H1 (cell line): ENCODE measurements at regions not wholly inside any gene's neighbourhood (a gene's known extent, or its start where the extent isn't known, plus 50 kb on each side); places are given as distances from the start of the nearest gene placed in this dataset.

Experiments
- CTCF ChIA-PET: fragments of 300-600 bp; sonication (Branson Sonifier 250); formaldehyde crosslinking; loops from one replicate; lab custom pipeline; 2021; ENCODE audit not compliant: partially characterized antibody; lab: Charles Lee
- POLR2A ChIA-PET: fragments of 300-600 bp; sonication (Branson Sonifier 250); formaldehyde crosslinking; loops from one replicate; lab custom pipeline; 2021; ENCODE audit warnings: inconsistent platforms; ENCODE audit not compliant: partially characterized antibody; lab: Charles Lee
- DNase-seq, 2 experiments: peaks; one replicate each; pipeline versions ENCODE4 v3.0.0 to v3.0.0-alpha.2; 2010 to 2022; ENCODE audit warnings: low spot score in 2 of 2, low read depth in 1 of 2, mixed read lengths in 1 of 2
- FAIRE-seq: peaks from 2 replicates; lab custom pipeline; 2011; peaks lifted over from hg19 to GRCh38; lab: Jason Lieb, UNC
- H2AFZ ChIP-seq: 2 replicates; pipeline ENCODE4 v1.8.1; 2012; ENCODE audit warnings: low read length, inconsistent platforms
- H2AK5ac ChIP-seq: 2 replicates; pipeline ENCODE4 v1.6.1; 2013; ENCODE audit warnings: low read depth, low read length
- H2BK120ac ChIP-seq: replicated peaks from 2 replicates; pipeline ENCODE3; 2013; ENCODE audit warnings: low read depth, low read length, inconsistent platforms
- H2BK12ac ChIP-seq: 2 replicates; pipeline ENCODE4 v1.6.1; 2013; ENCODE audit warnings: low read depth, low read length
- H2BK15ac ChIP-seq: 2 replicates; pipeline ENCODE4 v1.6.1; 2013; ENCODE audit warnings: low read length
- H2BK20ac ChIP-seq: 2 replicates; pipeline ENCODE4 v1.6.1; 2013; ENCODE audit warnings: low read length
- H2BK5ac ChIP-seq: 2 replicates; pipeline ENCODE4 v1.6.1; 2013; ENCODE audit warnings: low read depth, low read length
- H3K14ac ChIP-seq: 2 replicates; pipeline ENCODE4 v1.6.1; 2013; ENCODE audit warnings: inconsistent platforms; ENCODE audit not compliant: insufficient read length
- H3K18ac ChIP-seq: 2 replicates; pipeline ENCODE4 v1.6.1; 2013; ENCODE audit warnings: low read length; ENCODE audit errors: extremely low read depth
- H3K23ac ChIP-seq: 2 replicates; pipeline ENCODE4 v1.6.1; 2013; ENCODE audit warnings: inconsistent platforms; ENCODE audit not compliant: insufficient read length
- H3K23me2 ChIP-seq: 2 replicates; pipeline ENCODE4 v1.6.1; 2013; ENCODE audit warnings: low read depth, low read length
- H3K27ac ChIP-seq: 2 replicates; pipeline ENCODE4 v1.6.1; 2011; ENCODE audit warnings: low read depth, low read length, inconsistent platforms
- H3K27me3 ChIP-seq, 4 experiments: replicated peaks in 1 of 4; 1 replicate in 1 of 4; 2 replicates in 3 of 4; pipeline versions ENCODE4 v1.6.1 to v1.8.1; 2011 to 2013; ENCODE audit warnings: low read length in 3 of 4, mild to moderate bottlenecking in 3 of 4, inconsistent platforms in 2 of 4, mixed read lengths in 2 of 4, moderate library complexity in 1 of 4; ENCODE audit not compliant: control insufficient read depth in 3 of 4, insufficient read depth in 3 of 4; ENCODE audit errors: extremely low read depth in 1 of 4
- H3K36me3 ChIP-seq, 4 experiments: 2 replicates each; pipeline versions ENCODE4 v1.6.1 to v1.8.1; 2011 to 2013; ENCODE audit warnings: mild to moderate bottlenecking in 4 of 4, low read length in 3 of 4, moderate library complexity in 2 of 4, control low read depth in 1 of 4, inconsistent platforms in 1 of 4; ENCODE audit not compliant: insufficient read depth in 4 of 4, control insufficient read depth in 2 of 4
- H3K4ac ChIP-seq: replicated peaks from 2 replicates; pipeline ENCODE3; 2013; ENCODE audit warnings: low read length, low read depth, mixed read lengths, inconsistent platforms; ENCODE audit not compliant: insufficient read length
- H3K4me1 ChIP-seq, 4 experiments: replicated peaks in 1 of 4; 1 replicate in 1 of 4; 2 replicates in 3 of 4; pipeline versions ENCODE4 v1.6.1 to v1.8.1; 2011 to 2013; ENCODE audit warnings: low read length in 3 of 4, inconsistent platforms in 2 of 4, mixed read lengths in 1 of 4; ENCODE audit not compliant: insufficient read depth in 4 of 4, control insufficient read depth in 3 of 4
- H3K4me2 ChIP-seq, 2 experiments: 2 replicates each; pipeline versions ENCODE4 v1.6.1 to v1.8.1; 2011 to 2013; ENCODE audit warnings: low read depth in 2 of 2, low read length in 2 of 2, control low read depth in 1 of 2, inconsistent platforms in 1 of 2, mild to moderate bottlenecking in 1 of 2; ENCODE audit not compliant: insufficient read depth in 1 of 2
- H3K4me3 ChIP-seq, 4 experiments: fragments of 200-600, 300-600 bp in 1 of 4; sonication (generic), shearing (Covaris generic), sonication (Bioruptor Twin) in 1 of 4; 2 replicates each; pipeline versions ENCODE4 v1.5.1 to v1.8.1; 2011 to 2016; ENCODE audit warnings: low read length in 4 of 4, low read depth in 3 of 4, control low read depth in 2 of 4, inconsistent platforms in 2 of 4, mild to moderate bottlenecking in 2 of 4, mixed read lengths in 1 of 4, moderate library complexity in 1 of 4; ENCODE audit not compliant: insufficient read depth in 2 of 4; ENCODE audit errors: extremely low read depth in 1 of 4
- H3K56ac ChIP-seq: replicated peaks from 2 replicates; pipeline ENCODE3; 2013; ENCODE audit warnings: low read depth, mild to moderate bottlenecking, mixed read lengths, low read length, inconsistent platforms; ENCODE audit not compliant: insufficient read length
- H3K79me1 ChIP-seq: 2 replicates; pipeline ENCODE4 v1.6.1; 2013; ENCODE audit warnings: low read depth, low read length, control low read depth
- H3K79me2 ChIP-seq, 2 experiments: 2 replicates each; pipeline versions ENCODE4 v1.6.1 to v1.8.1; 2012 to 2013; ENCODE audit warnings: low read length in 2 of 2, mild to moderate bottlenecking in 2 of 2, inconsistent platforms in 1 of 2; ENCODE audit not compliant: insufficient read depth in 2 of 2, control insufficient read depth in 1 of 2
- H3K9ac ChIP-seq, 4 experiments: replicated peaks in 1 of 4; 1 replicate in 1 of 4; 2 replicates in 3 of 4; pipeline versions ENCODE4 v1.6.1 to v1.8.1; 2011 to 2013; ENCODE audit warnings: low read depth in 3 of 4, low read length in 3 of 4, control low read depth in 2 of 4, mild to moderate bottlenecking in 2 of 4, moderate library complexity in 2 of 4, inconsistent platforms in 1 of 4; ENCODE audit errors: extremely low read depth in 1 of 4
- H3K9me3 ChIP-seq, 2 experiments: 2 replicates each; pipeline versions ENCODE4 v1.6.1 to v1.8.1; 2012 to 2013; ENCODE audit warnings: mild to moderate bottlenecking in 2 of 2, moderate library complexity in 2 of 2, control low read depth in 1 of 2, inconsistent platforms in 1 of 2, low read depth in 1 of 2, low read length in 1 of 2, mixed read lengths in 1 of 2; ENCODE audit not compliant: insufficient read depth in 2 of 2
- H4K20me1 ChIP-seq, 2 experiments: replicated peaks in 1 of 2; 2 replicates each; pipeline versions ENCODE3 to v1.8.1; 2011 to 2013; ENCODE audit warnings: inconsistent platforms in 2 of 2, low read length in 2 of 2, mild to moderate bottlenecking in 1 of 2; ENCODE audit not compliant: insufficient read depth in 2 of 2, control insufficient read depth in 1 of 2
- H4K5ac ChIP-seq: 2 replicates; pipeline ENCODE4 v1.6.1; 2013; ENCODE audit warnings: low read length, low read depth, mixed read lengths, inconsistent platforms; ENCODE audit not compliant: insufficient read length
- H4K8ac ChIP-seq: 2 replicates; pipeline ENCODE4 v1.8.0; 2013; ENCODE audit warnings: mild to moderate bottlenecking, moderate library complexity, low read length, inconsistent platforms; ENCODE audit not compliant: insufficient read depth; ENCODE audit errors: extremely low read depth
- H4K91ac ChIP-seq: replicated peaks from 2 replicates; pipeline ENCODE3; 2013; ENCODE audit warnings: low read length, mixed read lengths, inconsistent platforms; ENCODE audit not compliant: insufficient read length
- CHD2 ChIP-seq: IDR thresholded peaks from 2 replicates; pipeline ENCODE4 v1.6.1; 2012; ENCODE audit warnings: low read length, improper control_type of control experiment
- CTCF ChIP-seq, 3 experiments: IDR thresholded peaks; 1 replicate in 2 of 3; 2 replicates in 1 of 3; pipeline versions ENCODE4 v1.5.1 to v1.6.1; 2011; ENCODE audit warnings: low read length in 3 of 3, mild to moderate bottlenecking in 3 of 3, inconsistent platforms in 2 of 3, low read depth in 1 of 3, moderate library complexity in 1 of 3; ENCODE audit not compliant: insufficient read depth in 1 of 3; ENCODE audit errors: control extremely low read depth in 1 of 3
- JUN ChIP-seq: IDR thresholded peaks from 2 replicates; pipeline ENCODE4 v1.6.1; 2011; ENCODE audit warnings: low read depth, mild to moderate bottlenecking, improper control_type of control experiment, low read length
- KDM1A ChIP-seq: fragments of 200-600, 300-600 bp; sonication (generic); IDR thresholded peaks from 2 replicates; pipeline ENCODE4 v1.7.1; 2016; ENCODE audit warnings: mild to moderate bottlenecking, low read length, borderline replicate concordance
- MAX ChIP-seq: IDR thresholded peaks from 2 replicates; pipeline ENCODE4 v1.6.1; 2012; ENCODE audit warnings: inconsistent platforms
- NANOG ChIP-seq: IDR thresholded peaks from 2 replicates; pipeline ENCODE4 v1.6.1; 2011; ENCODE audit warnings: low read length, low read depth, mild to moderate bottlenecking, inconsistent platforms; ENCODE audit not compliant: insufficient read depth, poor library complexity, severe bottlenecking
- NRF1 ChIP-seq: IDR thresholded peaks from 2 replicates; pipeline ENCODE4 v1.6.1; 2011; ENCODE audit warnings: mild to moderate bottlenecking, low read depth, low read length, improper control_type of control experiment
- POU5F1 ChIP-seq: IDR thresholded peaks from 2 replicates; pipeline ENCODE4 v1.6.1; 2011; ENCODE audit warnings: low read depth, mild to moderate bottlenecking, low read length, moderate library complexity
- RAD21 ChIP-seq, 2 experiments: IDR thresholded peaks in 1 of 2; conservative IDR thresholded peaks in 1 of 2; 2 replicates each; pipeline ENCODE4 v1.6.1; 2011; ENCODE audit warnings: low read depth in 2 of 2, low read length in 2 of 2, improper control_type of control experiment in 1 of 2, inconsistent platforms in 1 of 2, mild to moderate bottlenecking in 1 of 2, moderate library complexity in 1 of 2
- RBBP5 ChIP-seq: IDR thresholded peaks from 2 replicates; pipeline ENCODE4 v1.7.1; 2012; ENCODE audit warnings: low read depth, mild to moderate bottlenecking, inconsistent platforms, low read length, moderate library complexity, borderline replicate concordance
- SAP30 ChIP-seq: fragments of 300-600 bp; sonication (generic); IDR thresholded peaks from 2 replicates; pipeline ENCODE4 v1.7.1; 2012; ENCODE audit warnings: low read length, moderate library complexity, mild to moderate bottlenecking, inconsistent platforms; ENCODE audit not compliant: insufficient read depth, insufficient replicate concordance
- WGBS, 2 experiments: shearing (Covaris generic) in 1 of 2; methylation state at CpG; one replicate each; pipeline versions ENCODE4 v1.1.6 to v1.1.7; 2013 to 2015; ENCODE audit warnings: low lambda C conversion rate in 2 of 2, mixed read lengths in 2 of 2, inconsistent platforms in 1 of 2, low coverage in 1 of 2, missing lambda C conversion rate in 1 of 2; ENCODE audit not compliant: insufficient replicate concordance in 2 of 2, insufficient coverage in 1 of 2, insufficient read length in 1 of 2; ENCODE audit errors: extremely low coverage in 1 of 2, missing lambda C conversion rate in 1 of 2; 5-methylcytosine and 5-hydroxymethylcytosine counted together

DNA sequence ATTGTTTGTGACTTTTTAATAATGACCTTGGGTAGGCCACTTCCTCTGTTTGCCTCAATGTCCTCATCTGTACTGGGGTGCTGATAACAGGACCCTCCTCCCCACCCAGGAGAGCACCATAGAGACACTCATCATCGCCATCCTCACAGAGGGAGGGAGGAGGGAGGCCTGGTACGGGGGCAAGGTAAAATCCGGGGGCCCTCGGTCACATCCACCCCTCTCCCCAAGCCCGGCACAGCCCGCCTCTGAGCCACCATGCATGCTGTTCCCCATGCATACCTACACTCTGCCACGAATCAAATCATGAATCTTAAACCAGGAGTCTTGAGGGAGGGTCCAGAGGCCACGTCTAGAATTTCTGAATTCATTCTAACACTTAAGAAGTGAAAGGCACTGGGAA, 74.9 kb upstream of the IQSEC1 start:
- H3K4me3 ChIP-seq = no peak overlapping the region
- H3K56ac ChIP-seq = no peak overlapping the region
- H3K4me1 ChIP-seq = peaks cover 0 to 6% (median 2%) of the 10 kb centered on the region in 4 experiments; a peak in 2 of 7 replicates
- H3K18ac ChIP-seq = no peak overlapping the region
- 90% methylated on average over 8 of the region's 8 CpGs; no CpG with 5 or more reads in 1 of the 2 experiments for WGBS, 2 experiments
- H2AFZ ChIP-seq = no peak overlapping the region
- ChIA-PET CTCF (interaction anchor here (0.7 kb wide), 1 partner anchor 64 kb away, joined by 3 read pairs; no protein-coding TSS in a partner anchor), POLR2A (no interaction called here)
- no peak overlapping the region for H2BK12ac ChIP-seq
- H3K36me3 ChIP-seq = no peaks in the 10 kb centered on the region
- H3K23ac ChIP-seq = no peak overlapping the region
- no peak overlapping the region for H2BK120ac ChIP-seq
- FAIRE-seq (no peak), DNase-seq (no peak)
- no peak overlapping the region for H3K9ac ChIP-seq
- H3K23me2 ChIP-seq = no peaks in the 10 kb centered on the region
- H3K14ac ChIP-seq = no peak overlapping the region
- H3K9me3 ChIP-seq = no peaks in the 10 kb centered on the region
- H3K79me2 ChIP-seq = no peaks in the 10 kb centered on the region
- no peak overlapping the region for H2BK15ac ChIP-seq
- no peak overlapping the region for H2BK5ac ChIP-seq
- H3K4ac ChIP-seq = no peak overlapping the region
- no peak overlapping the region for H3K27ac ChIP-seq
- no peak overlapping the region for H2BK20ac ChIP-seq
- H4K20me1 ChIP-seq = peaks cover 0 to 3% of the 10 kb centered on the region in 2 experiments
- H4K91ac ChIP-seq = no peak overlapping the region
- no peaks in the 10 kb centered on the region for H3K79me1 ChIP-seq
- no peaks in the 10 kb centered on the region for H3K27me3 ChIP-seq
- H3K4me2 ChIP-seq = no peak overlapping the region
- H2AK5ac ChIP-seq = no peak overlapping the region
- H4K5ac ChIP-seq = no peak overlapping the region
- no peak overlapping the region for H4K8ac ChIP-seq
- TF ChIP-seq NRF1 = no peak
- no peak for TF ChIP-seq SAP30
- TF ChIP-seq MAX = no peak
- TF ChIP-seq JUN = no peak
- TF ChIP-seq POU5F1 = no peak
- TF ChIP-seq CHD2 = no peak
- TF ChIP-seq RBBP5 = no peak
- no peak for TF ChIP-seq KDM1A
- TF ChIP-seq NANOG = no peak
- no peak for TF ChIP-seq CTCF (IDR thresholded peaks at IDR 0.05; ENCODE audit: control extremely low read depth in 1 of 3, insufficient read depth in 1 of 3, low read depth in 1 of 3, low read length in 3 of 3)
- no peak for TF ChIP-seq RAD21 (IDR thresholded peaks at IDR 0.05 in 1 of 2, conservative IDR thresholded peaks at IDR 0.05 in 1 of 2; ENCODE audit: low read depth in 2 of 2, low read length in 2 of 2)
